NOMO-1 treated with dmso at 0.1 percent for 144 hours (cell line): ENCODE measurements at regions not wholly inside any gene's neighbourhood (a gene's known extent, or its start where the extent isn't known, plus 50 kb on each side); places are given as distances from the start of the nearest gene placed in this dataset.

ENCODE experiments used
- DNase-seq: peaks from one replicate; lab custom pipeline; 2025; ENCODE audit not compliant: unreplicated experiment; lab: John Stamatoyannopoulos, UW

- DNase-seq: no peak
Observed at GRCh38 chr5:88666761-88667495, 216.1 kb downstream of the MEF2C start.

GRCh38 chr5:88665750-88666215 is 217.2 kb downstream of the MEF2C start:
- no peak for DNase-seq

GRCh38 chr5:88664645-88665044 is 218.3 kb downstream of the MEF2C start:
- no peak for DNase-seq

GRCh38 chr5:88663793-88664216 is 219.2 kb downstream of the MEF2C start:
- DNase-seq: no peak

GRCh38 chr5:88662846-88663245 is 220.1 kb downstream of the MEF2C start:
- no peak for DNase-seq

- DNase-seq: no peak
Observed at GRCh38 chr5:88661806-88662207, 221.2 kb downstream of the MEF2C start.

- no peak for DNase-seq
Observed at GRCh38 chr5:88660947-88661805, 221.8 kb downstream of the MEF2C start.

GRCh38 chr5:88660264-88660946 is 222.6 kb downstream of the MEF2C start:
- DNase-seq: no peak

- no peak for DNase-seq
Observed at GRCh38 chr5:88659529-88660263, 223.3 kb downstream of the MEF2C start.

GRCh38 chr5:88658886-88659285 is 224.1 kb downstream of the MEF2C start:
- DNase-seq: no peak

- no peak for DNase-seq
Observed at GRCh38 chr5:88657906-88658775, 224.8 kb downstream of the MEF2C start.

GRCh38 chr5:88657136-88657535 is 225.8 kb downstream of the MEF2C start:
- no peak for DNase-seq

GRCh38 chr5:88656221-88656950 is 226.6 kb downstream of the MEF2C start:
- DNase-seq: no peak

GRCh38 chr5:88653471-88653870 is 229.5 kb downstream of the MEF2C start:
- no peak for DNase-seq

GRCh38 chr5:88647901-88648300 is 235.1 kb downstream of the MEF2C start:
- no peak for DNase-seq

- DNase-seq: no peak
Observed at GRCh38 chr5:88646866-88647265, 236.1 kb downstream of the MEF2C start.

- DNase-seq: no peak
Observed at GRCh38 chr5:88644676-88645075, 238.3 kb downstream of the MEF2C start.

GRCh38 chr5:88643315-88643714 is 239.7 kb downstream of the MEF2C start:
- DNase-seq: no peak

- no peak for DNase-seq
Observed at GRCh38 chr5:88634014-88634413, 249.0 kb downstream of the MEF2C start.
